T-helper 2 cell treated with Interferon-gamma antibody and Interleukin-4, amounts not matched to agents 5 μg/mL and 100 μg/mL, for 36 hours (primary cell): ENCODE measurements at regions not wholly inside any gene's neighbourhood (a gene's known extent, or its start where the extent isn't known, plus 50 kb on each side); places are given as distances from the start of the nearest gene placed in this dataset.

Source experiments
- DNase-seq: peaks from one replicate; pipeline ENCODE4 v3.0.0; 2021; ENCODE audit warnings: low spot score
- H3K27ac Mint-ChIP-seq: one replicate; pipeline ENCODE4 v1.8.0; 2021; ENCODE audit warnings: mild to moderate bottlenecking, mixed read lengths
- H3K27me3 Mint-ChIP-seq: one replicate; pipeline ENCODE4 v1.8.0; 2021; ENCODE audit warnings: low read depth, mixed read lengths
- H3K36me3 Mint-ChIP-seq: one replicate; pipeline ENCODE4 v1.8.0; 2021; ENCODE audit warnings: low read depth, mixed read lengths
- H3K4me1 Mint-ChIP-seq: one replicate; pipeline ENCODE4 v1.8.0; 2021; ENCODE audit warnings: low read depth, mixed read lengths
- H3K4me3 Mint-ChIP-seq: one replicate; pipeline ENCODE4 v1.8.0; 2022; ENCODE audit warnings: mild to moderate bottlenecking, moderate library complexity, mixed read lengths
- H3K9me3 Mint-ChIP-seq: one replicate; pipeline ENCODE4 v1.8.0; 2021; ENCODE audit warnings: mixed read lengths

- no peaks in the 10 kb centered on the region for H3K4me1 Mint-ChIP-seq
- H3K4me3 Mint-ChIP-seq = no peak overlapping the region
- no peaks in the 10 kb centered on the region for H3K9me3 Mint-ChIP-seq
- H3K36me3 Mint-ChIP-seq = no peaks in the 10 kb centered on the region
- DNase-seq = no peak
- no peak overlapping the region for H3K27ac Mint-ChIP-seq
- H3K27me3 Mint-ChIP-seq = no peaks in the 10 kb centered on the region
Observed at GRCh38 chrX:129239371-129239770, 283.9 kb downstream of the SMARCA1 start.

GRCh38 chrX:129238011-129238410 lies 285.3 kb downstream of the SMARCA1 start:
- Mint-ChIP-seq H3K36me3 (no peaks in the 10 kb centered on the region), H3K27me3 (no peaks in the 10 kb centered on the region), H3K4me1 (no peaks in the 10 kb centered on the region), H3K27ac (no peak overlapping the region), H3K4me3 (no peak overlapping the region), H3K9me3 (no peaks in the 10 kb centered on the region)
- DNase-seq = no peak

GRCh38 chrX:129235903-129236302 lies 287.4 kb downstream of the SMARCA1 start:
- Mint-ChIP-seq H3K27me3 (no peaks in the 10 kb centered on the region), H3K4me1 (no peaks in the 10 kb centered on the region), H3K36me3 (no peaks in the 10 kb centered on the region), H3K4me3 (no peak overlapping the region), H3K27ac (no peak overlapping the region), H3K9me3 (no peaks in the 10 kb centered on the region)
- no peak for DNase-seq

- H3K9me3 Mint-ChIP-seq = no peaks in the 10 kb centered on the region
- H3K27me3 Mint-ChIP-seq = no peaks in the 10 kb centered on the region
- no peaks in the 10 kb centered on the region for H3K36me3 Mint-ChIP-seq
Observed at GRCh38 chrX:129233786-129234185, 289.5 kb downstream of the SMARCA1 start.

GRCh38 chrX:129230850-129231512 lies 292.3 kb downstream of the SMARCA1 start:
- Mint-ChIP-seq H3K4me1 (no peaks in the 10 kb centered on the region), H3K27ac (no peak overlapping the region), H3K9me3 (no peaks in the 10 kb centered on the region), H3K36me3 (no peaks in the 10 kb centered on the region), H3K27me3 (no peaks in the 10 kb centered on the region), H3K4me3 (no peak overlapping the region)
- DNase-seq = no peak

More at GRCh38 chrX:129233786-129234185, 289.5 kb downstream of the SMARCA1 start:
- no peak overlapping the region for H3K4me3 Mint-ChIP-seq
- no peaks in the 10 kb centered on the region for H3K4me1 Mint-ChIP-seq
- no peak for DNase-seq
- H3K27ac Mint-ChIP-seq = no peak overlapping the region

GRCh38 chrX:129230168-129230567 lies 293.1 kb downstream of the SMARCA1 start:
- Mint-ChIP-seq H3K27me3 (no peaks in the 10 kb centered on the region), H3K9me3 (no peaks in the 10 kb centered on the region), H3K4me3 (no peak overlapping the region), H3K27ac (no peak overlapping the region), H3K36me3 (no peaks in the 10 kb centered on the region), H3K4me1 (no peaks in the 10 kb centered on the region)
- no peak for DNase-seq

- Mint-ChIP-seq H3K4me1 (no peaks in the 10 kb centered on the region), H3K9me3 (no peaks in the 10 kb centered on the region), H3K27me3 (no peaks in the 10 kb centered on the region), H3K36me3 (no peaks in the 10 kb centered on the region), H3K27ac (no peak overlapping the region), H3K4me3 (no peak overlapping the region)
- DNase-seq = no peak
Observed at GRCh38 chrX:129227366-129227765, 295.9 kb downstream of the SMARCA1 start.

- no peak overlapping the region for H3K27ac Mint-ChIP-seq
- no peaks in the 10 kb centered on the region for H3K4me1 Mint-ChIP-seq
- no peaks in the 10 kb centered on the region for H3K9me3 Mint-ChIP-seq
- DNase-seq = no peak
- H3K27me3 Mint-ChIP-seq = no peaks in the 10 kb centered on the region
- H3K4me3 Mint-ChIP-seq = no peak overlapping the region
- no peaks in the 10 kb centered on the region for H3K36me3 Mint-ChIP-seq
Observed at GRCh38 chrX:129193357-129193756, 329.9 kb downstream of the SMARCA1 start.

GRCh38 chrX:129188231-129188630 lies 335.1 kb downstream of the SMARCA1 start:
- H3K36me3 Mint-ChIP-seq = no peaks in the 10 kb centered on the region
- no peak for DNase-seq
- H3K27me3 Mint-ChIP-seq = no peaks in the 10 kb centered on the region
- H3K27ac Mint-ChIP-seq = no peak overlapping the region
- no peaks in the 10 kb centered on the region for H3K9me3 Mint-ChIP-seq
- H3K4me3 Mint-ChIP-seq = no peak overlapping the region
- H3K4me1 Mint-ChIP-seq = no peaks in the 10 kb centered on the region

- H3K4me3 Mint-ChIP-seq = no peak overlapping the region
- no peaks in the 10 kb centered on the region for H3K9me3 Mint-ChIP-seq
- no peaks in the 10 kb centered on the region for H3K4me1 Mint-ChIP-seq
- no peaks in the 10 kb centered on the region for H3K36me3 Mint-ChIP-seq
- DNase-seq = no peak
- H3K27me3 Mint-ChIP-seq = no peaks in the 10 kb centered on the region
- no peak overlapping the region for H3K27ac Mint-ChIP-seq
Observed at GRCh38 chrX:129176710-129177109, 346.6 kb downstream of the SMARCA1 start.

- H3K27ac Mint-ChIP-seq = no peak overlapping the region
- H3K36me3 Mint-ChIP-seq = no peaks in the 10 kb centered on the region
- no peaks in the 10 kb centered on the region for H3K27me3 Mint-ChIP-seq
- H3K4me3 Mint-ChIP-seq = no peak overlapping the region
- no peak for DNase-seq
- H3K9me3 Mint-ChIP-seq = no peaks in the 10 kb centered on the region
- no peaks in the 10 kb centered on the region for H3K4me1 Mint-ChIP-seq
Observed at GRCh38 chrX:129161108-129161507, 362.2 kb downstream of the SMARCA1 start.

- no peaks in the 10 kb centered on the region for H3K9me3 Mint-ChIP-seq
- no peaks in the 10 kb centered on the region for H3K27me3 Mint-ChIP-seq
- no peaks in the 10 kb centered on the region for H3K4me1 Mint-ChIP-seq
- no peak overlapping the region for H3K27ac Mint-ChIP-seq
- DNase-seq = no peak
- no peaks in the 10 kb centered on the region for H3K36me3 Mint-ChIP-seq
- H3K4me3 Mint-ChIP-seq = no peak overlapping the region
Observed at GRCh38 chrX:129158505-129158904, 364.8 kb downstream of the SMARCA1 start.

- no peak overlapping the region for H3K27ac Mint-ChIP-seq
- H3K4me1 Mint-ChIP-seq = no peaks in the 10 kb centered on the region
- no peak for DNase-seq
- no peaks in the 10 kb centered on the region for H3K9me3 Mint-ChIP-seq
- no peaks in the 10 kb centered on the region for H3K36me3 Mint-ChIP-seq
- H3K4me3 Mint-ChIP-seq = no peak overlapping the region
- H3K27me3 Mint-ChIP-seq = no peaks in the 10 kb centered on the region
Observed at GRCh38 chrX:129145840-129146272, 377.4 kb downstream of the SMARCA1 start.

- Mint-ChIP-seq H3K36me3 (no peaks in the 10 kb centered on the region), H3K9me3 (no peaks in the 10 kb centered on the region), H3K27me3 (no peaks in the 10 kb centered on the region), H3K4me3 (no peak overlapping the region), H3K27ac (no peak overlapping the region), H3K4me1 (no peaks in the 10 kb centered on the region)
- DNase-seq = no peak
Observed at GRCh38 chrX:129145385-129145784, 377.9 kb downstream of the SMARCA1 start.
